ENCODE measurements at regions not wholly inside any gene's neighbourhood (a gene's known extent, or its start where the extent isn't known, plus 50 kb on each side); places are given as distances from the start of the nearest gene placed in this dataset.

- TF ChIP-seq CTCF (IDR thresholded peaks at IDR 0.05) = no peak
- TF ChIP-seq POLR2A (IDR thresholded peaks at IDR 0.05) = no peak
Observed at GRCh38 chr12:74204236-74204635, 333.4 kb upstream of the ATXN7L3B start.
